ENCODE measurements at regions not wholly inside any gene's neighbourhood (a gene's known extent, or its start where the extent isn't known, plus 50 kb on each side); places are given as distances from the start of the nearest gene placed in this dataset.

GRCh38 chr18:56003720-56004088 is 415.7 kb upstream of the TCF4 start:
- no peak overlapping the region for H3K4me2 ChIP-seq (ENCODE audit: extremely low read depth, insufficient read depth, low read length)
- H3K79me2 ChIP-seq (ENCODE audit: control insufficient read depth, insufficient read depth, low read length): no peaks in the 10 kb centered on the region
- H3K27me3 ChIP-seq (ENCODE audit: control insufficient read depth, insufficient read depth, low read length): no peaks in the 10 kb centered on the region
- H3K4me1 ChIP-seq (ENCODE audit: control insufficient read depth, extremely low read depth, insufficient read depth, low read length): no peaks in the 10 kb centered on the region
- no peak overlapping the region for H3K27ac ChIP-seq (ENCODE audit: insufficient read depth, low read length)
- TF ChIP-seq CTCF (conservative IDR thresholded peaks at IDR 0.05 in 1 of 2, IDR thresholded peaks at IDR 0.05 in 1 of 2; ENCODE audit: low read depth in 1 of 2, low read length in 2 of 2) (no peak), EZH2 (IDR thresholded peaks at IDR 0.05; ENCODE audit: low read length, missing control alignments) (no peak)
- no peak overlapping the region for H2AFZ ChIP-seq (ENCODE audit: low read length)
- no peaks in the 10 kb centered on the region for H3K9me3 ChIP-seq (ENCODE audit: control insufficient read depth, insufficient read depth, low read depth, low read length)
- DNase-seq (ENCODE audit: low read depth in 2 of 2): peak in 1 of 2 donors; percentile 71
- no peak overlapping the region for H3K9ac ChIP-seq (ENCODE audit: insufficient read depth, low read length)
- H4K20me1 ChIP-seq (ENCODE audit: control insufficient read depth, extremely low read depth, insufficient read depth, low read length): no peaks in the 10 kb centered on the region
- no peak overlapping the region for H3K4me3 ChIP-seq (replicated peaks in 1 of 4; ENCODE audit: control extremely low read depth in 1 of 4, insufficient read depth in 1 of 4, low read depth in 3 of 4, low read length in 4 of 4)
- H3K36me3 ChIP-seq (ENCODE audit: control insufficient read depth, insufficient read depth, low read length): no peaks in the 10 kb centered on the region

GRCh38 chr18:56003009-56003719 is 415.2 kb upstream of the TCF4 start:
- Histone ChIP-seq H3K27ac (ENCODE audit: insufficient read depth, low read length) (no peak overlapping the region), H2AFZ (ENCODE audit: low read length) (no peak overlapping the region), H3K4me3 (replicated peaks in 1 of 4; ENCODE audit: control extremely low read depth in 1 of 4, insufficient read depth in 1 of 4, low read depth in 3 of 4, low read length in 4 of 4) (no peak overlapping the region), H3K79me2 (ENCODE audit: control insufficient read depth, insufficient read depth, low read length) (no peaks in the 10 kb centered on the region), H3K36me3 (ENCODE audit: control insufficient read depth, insufficient read depth, low read length) (no peaks in the 10 kb centered on the region), H4K20me1 (ENCODE audit: control insufficient read depth, extremely low read depth, insufficient read depth, low read length) (no peaks in the 10 kb centered on the region), H3K9me3 (ENCODE audit: control insufficient read depth, insufficient read depth, low read depth, low read length) (no peaks in the 10 kb centered on the region), H3K9ac (ENCODE audit: insufficient read depth, low read length) (no peak overlapping the region), H3K4me1 (ENCODE audit: control insufficient read depth, extremely low read depth, insufficient read depth, low read length) (peaks cover 3% of the 10 kb centered on the region), H3K27me3 (ENCODE audit: control insufficient read depth, insufficient read depth, low read length) (no peaks in the 10 kb centered on the region), H3K4me2 (ENCODE audit: extremely low read depth, insufficient read depth, low read length) (no peak overlapping the region)
- TF ChIP-seq CTCF (conservative IDR thresholded peaks at IDR 0.05 in 1 of 2, IDR thresholded peaks at IDR 0.05 in 1 of 2; ENCODE audit: low read depth in 1 of 2, low read length in 2 of 2) (no peak), EZH2 (IDR thresholded peaks at IDR 0.05; ENCODE audit: low read length, missing control alignments) (no peak)
- DNase-seq (ENCODE audit: low read depth in 2 of 2): no peak

DNA sequence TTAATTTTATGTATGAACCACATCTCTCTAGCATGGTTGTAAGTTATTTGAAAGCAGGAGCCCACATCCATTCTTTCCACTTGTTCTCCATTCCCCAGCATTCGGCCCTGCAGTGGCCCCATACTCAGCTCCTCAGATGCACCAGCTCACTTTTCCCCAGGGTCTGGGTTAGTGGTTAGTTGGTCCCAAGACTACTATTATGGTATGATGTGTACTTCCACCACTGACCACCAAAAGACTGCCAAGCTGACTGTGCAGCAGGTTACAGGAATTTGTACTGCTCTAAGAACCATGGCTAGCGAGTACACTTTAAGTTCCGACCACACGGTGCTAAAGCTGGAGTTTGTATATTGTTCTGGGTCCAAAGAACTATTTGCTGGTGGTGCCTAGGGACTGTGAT is 413.6 kb upstream of the TCF4 start:
- no peaks in the 10 kb centered on the region for H4K20me1 ChIP-seq (ENCODE audit: control insufficient read depth, extremely low read depth, insufficient read depth, low read length)
- no peaks in the 10 kb centered on the region for H3K79me2 ChIP-seq (ENCODE audit: control insufficient read depth, insufficient read depth, low read length)
- no peak overlapping the region for H2AFZ ChIP-seq (ENCODE audit: low read length)
- H3K9ac ChIP-seq (ENCODE audit: insufficient read depth, low read length): no peak overlapping the region
- H3K27me3 ChIP-seq (ENCODE audit: control insufficient read depth, insufficient read depth, low read length): no peaks in the 10 kb centered on the region
- peak in 1 of 2 donors; percentile 55 for DNase-seq (ENCODE audit: low read depth in 2 of 2)
- H3K9me3 ChIP-seq (ENCODE audit: control insufficient read depth, insufficient read depth, low read depth, low read length): no peaks in the 10 kb centered on the region
- no peak overlapping the region for H3K4me2 ChIP-seq (ENCODE audit: extremely low read depth, insufficient read depth, low read length)
- H3K36me3 ChIP-seq (ENCODE audit: control insufficient read depth, insufficient read depth, low read length): no peaks in the 10 kb centered on the region
- no peak overlapping the region for H3K4me3 ChIP-seq (replicated peaks in 1 of 4; ENCODE audit: control extremely low read depth in 1 of 4, insufficient read depth in 1 of 4, low read depth in 3 of 4, low read length in 4 of 4)
- H3K4me1 ChIP-seq (ENCODE audit: control insufficient read depth, extremely low read depth, insufficient read depth, low read length): peaks cover 7% of the 10 kb centered on the region
- H3K27ac ChIP-seq (ENCODE audit: insufficient read depth, low read length): no peak overlapping the region
- no peak for TF ChIP-seq CTCF (conservative IDR thresholded peaks at IDR 0.05 in 1 of 2, IDR thresholded peaks at IDR 0.05 in 1 of 2; ENCODE audit: low read depth in 1 of 2, low read length in 2 of 2)
- no peak for TF ChIP-seq EZH2 (IDR thresholded peaks at IDR 0.05; ENCODE audit: low read length, missing control alignments)

Measured in fibroblast of lung (primary cell).